ENCODE measurements at regions not wholly inside any gene's neighbourhood (a gene's known extent, or its start where the extent isn't known, plus 50 kb on each side); places are given as distances from the start of the nearest gene placed in this dataset.

- Histone ChIP-seq H3K27me3 (ENCODE audit: control insufficient read depth in 1 of 2, insufficient read depth in 2 of 2, low read length in 2 of 2) (no peaks in the 10 kb centered on the region), H3K4me3 (ENCODE audit: low read depth in 1 of 2, low read length in 2 of 2) (no peak overlapping the region), H3K36me3 (ENCODE audit: control insufficient read depth in 2 of 2, insufficient read depth in 2 of 2, low read length in 1 of 2) (no peaks in the 10 kb centered on the region), H3K9me3 (ENCODE audit: control insufficient read depth in 2 of 2, insufficient read depth in 1 of 2, low read depth in 1 of 2, low read length in 1 of 2) (no peaks in the 10 kb centered on the region), H3K4me1 (ENCODE audit: control insufficient read depth in 2 of 2, insufficient read depth in 2 of 2, low read length in 1 of 2) (no peaks in the 10 kb centered on the region), H3K27ac (ENCODE audit: low read depth in 2 of 2, low read length in 1 of 2) (no peak overlapping the region)
- 84 to 95% methylated on average over 14 of the region's 14 CpGs for WGBS, 2 donors
These were observed 804.9 kb upstream of the SALL3 start for GRCh38 chr18:78174737-78175136.

DNA sequence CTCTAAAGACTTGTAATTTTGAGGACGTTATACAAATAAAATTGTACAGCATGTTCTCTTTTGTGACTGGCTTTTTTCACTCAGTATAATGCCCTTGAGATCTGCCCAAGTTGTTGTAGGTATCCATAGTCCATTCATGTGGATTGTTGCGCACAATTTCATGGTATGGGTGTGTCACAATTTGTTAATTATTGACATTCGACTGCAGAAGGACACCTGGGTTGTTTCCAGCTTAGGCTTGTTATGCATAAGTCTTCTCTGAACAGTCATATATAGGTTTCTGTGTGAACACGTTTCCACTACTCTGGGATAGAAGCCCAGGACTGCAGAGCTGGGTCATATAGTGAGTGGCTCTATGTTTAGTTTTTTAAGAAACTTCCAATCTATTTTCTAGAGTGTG lies 800.8 kb upstream of the SALL3 start:
- WGBS, 2 donors, result 48 to 59% methylated on average over 4 of the region's 4 CpGs
- Histone ChIP-seq H3K36me3 (ENCODE audit: control insufficient read depth in 2 of 2, insufficient read depth in 2 of 2, low read length in 1 of 2) (no peaks in the 10 kb centered on the region), H3K9me3 (ENCODE audit: control insufficient read depth in 2 of 2, insufficient read depth in 1 of 2, low read depth in 1 of 2, low read length in 1 of 2) (no peaks in the 10 kb centered on the region), H3K4me3 (ENCODE audit: low read depth in 1 of 2, low read length in 2 of 2) (no peak overlapping the region), H3K27me3 (ENCODE audit: control insufficient read depth in 1 of 2, insufficient read depth in 2 of 2, low read length in 2 of 2) (no peaks in the 10 kb centered on the region), H3K27ac (ENCODE audit: low read depth in 2 of 2, low read length in 1 of 2) (no peak overlapping the region), H3K4me1 (ENCODE audit: control insufficient read depth in 2 of 2, insufficient read depth in 2 of 2, low read length in 1 of 2) (no peaks in the 10 kb centered on the region)

- WGBS, 2 donors, result 83 to 86% methylated on average over 12 of the region's 12 CpGs
- Histone ChIP-seq H3K27ac (ENCODE audit: low read depth in 2 of 2, low read length in 1 of 2) (no peak overlapping the region), H3K9me3 (ENCODE audit: control insufficient read depth in 2 of 2, insufficient read depth in 1 of 2, low read depth in 1 of 2, low read length in 1 of 2) (no peaks in the 10 kb centered on the region), H3K4me1 (ENCODE audit: control insufficient read depth in 2 of 2, insufficient read depth in 2 of 2, low read length in 1 of 2) (no peaks in the 10 kb centered on the region), H3K27me3 (ENCODE audit: control insufficient read depth in 1 of 2, insufficient read depth in 2 of 2, low read length in 2 of 2) (no peaks in the 10 kb centered on the region), H3K4me3 (ENCODE audit: low read depth in 1 of 2, low read length in 2 of 2) (no peak overlapping the region), H3K36me3 (ENCODE audit: control insufficient read depth in 2 of 2, insufficient read depth in 2 of 2, low read length in 1 of 2) (no peaks in the 10 kb centered on the region)
These were observed 798.9 kb upstream of the SALL3 start for GRCh38 chr18:78180741-78181140.

- Histone ChIP-seq H3K4me1 (ENCODE audit: control insufficient read depth in 2 of 2, insufficient read depth in 2 of 2, low read length in 1 of 2) (no peaks in the 10 kb centered on the region), H3K9me3 (ENCODE audit: control insufficient read depth in 2 of 2, insufficient read depth in 1 of 2, low read depth in 1 of 2, low read length in 1 of 2) (no peaks in the 10 kb centered on the region)
These were observed 795.8 kb upstream of the SALL3 start for GRCh38 chr18:78183815-78184214.

GRCh38 chr18:78191276-78191675 lies 788.3 kb upstream of the SALL3 start:
- no peaks in the 10 kb centered on the region for H3K36me3 ChIP-seq (ENCODE audit: control insufficient read depth in 2 of 2, insufficient read depth in 2 of 2, low read length in 1 of 2)
- no peak overlapping the region for H3K4me3 ChIP-seq (ENCODE audit: low read depth in 1 of 2, low read length in 2 of 2)
- H3K9me3 ChIP-seq (ENCODE audit: control insufficient read depth in 2 of 2, insufficient read depth in 1 of 2, low read depth in 1 of 2, low read length in 1 of 2), result peaks cover 0 to 2% of the 10 kb centered on the region in 2 donors
- no peaks in the 10 kb centered on the region for H3K27me3 ChIP-seq (ENCODE audit: control insufficient read depth in 1 of 2, insufficient read depth in 2 of 2, low read length in 2 of 2)
- no peaks in the 10 kb centered on the region for H3K4me1 ChIP-seq (ENCODE audit: control insufficient read depth in 2 of 2, insufficient read depth in 2 of 2, low read length in 1 of 2)
- H3K27ac ChIP-seq (ENCODE audit: low read depth in 2 of 2, low read length in 1 of 2), result no peak overlapping the region
- 63 to 66% methylated on average over 4 of the region's 4 CpGs for WGBS, 2 donors

More at GRCh38 chr18:78183815-78184214, 795.8 kb upstream of the SALL3 start:
- no peak overlapping the region for H3K27ac ChIP-seq (ENCODE audit: low read depth in 2 of 2, low read length in 1 of 2)
- H3K27me3 ChIP-seq (ENCODE audit: control insufficient read depth in 1 of 2, insufficient read depth in 2 of 2, low read length in 2 of 2), result no peaks in the 10 kb centered on the region
- no peaks in the 10 kb centered on the region for H3K36me3 ChIP-seq (ENCODE audit: control insufficient read depth in 2 of 2, insufficient read depth in 2 of 2, low read length in 1 of 2)
- no peak overlapping the region for H3K4me3 ChIP-seq (ENCODE audit: low read depth in 1 of 2, low read length in 2 of 2)

GRCh38 chr18:78192054-78192453 lies 787.6 kb upstream of the SALL3 start:
- Histone ChIP-seq H3K9me3 (ENCODE audit: control insufficient read depth in 2 of 2, insufficient read depth in 1 of 2, low read depth in 1 of 2, low read length in 1 of 2) (peaks cover 0 to 2% of the 10 kb centered on the region in 2 donors), H3K4me3 (ENCODE audit: low read depth in 1 of 2, low read length in 2 of 2) (no peak overlapping the region), H3K27me3 (ENCODE audit: control insufficient read depth in 1 of 2, insufficient read depth in 2 of 2, low read length in 2 of 2) (no peaks in the 10 kb centered on the region), H3K27ac (ENCODE audit: low read depth in 2 of 2, low read length in 1 of 2) (no peak overlapping the region), H3K4me1 (ENCODE audit: control insufficient read depth in 2 of 2, insufficient read depth in 2 of 2, low read length in 1 of 2) (no peaks in the 10 kb centered on the region), H3K36me3 (ENCODE audit: control insufficient read depth in 2 of 2, insufficient read depth in 2 of 2, low read length in 1 of 2) (no peaks in the 10 kb centered on the region)
- 5 to 14% methylated on average over 1 of the region's 1 CpG for WGBS, 2 donors

- Histone ChIP-seq H3K27me3 (ENCODE audit: control insufficient read depth in 1 of 2, insufficient read depth in 2 of 2, low read length in 2 of 2) (no peaks in the 10 kb centered on the region), H3K27ac (ENCODE audit: low read depth in 2 of 2, low read length in 1 of 2) (no peak overlapping the region), H3K4me3 (ENCODE audit: low read depth in 1 of 2, low read length in 2 of 2) (no peak overlapping the region), H3K36me3 (ENCODE audit: control insufficient read depth in 2 of 2, insufficient read depth in 2 of 2, low read length in 1 of 2) (no peaks in the 10 kb centered on the region), H3K9me3 (ENCODE audit: control insufficient read depth in 2 of 2, insufficient read depth in 1 of 2, low read depth in 1 of 2, low read length in 1 of 2) (peaks cover 0 to 2% of the 10 kb centered on the region in 2 donors), H3K4me1 (ENCODE audit: control insufficient read depth in 2 of 2, insufficient read depth in 2 of 2, low read length in 1 of 2) (no peaks in the 10 kb centered on the region)
- 80 to 86% methylated on average over 2 of the region's 2 CpGs for WGBS, 2 donors
These were observed 783.3 kb upstream of the SALL3 start for GRCh38 chr18:78196280-78196679.

DNA sequence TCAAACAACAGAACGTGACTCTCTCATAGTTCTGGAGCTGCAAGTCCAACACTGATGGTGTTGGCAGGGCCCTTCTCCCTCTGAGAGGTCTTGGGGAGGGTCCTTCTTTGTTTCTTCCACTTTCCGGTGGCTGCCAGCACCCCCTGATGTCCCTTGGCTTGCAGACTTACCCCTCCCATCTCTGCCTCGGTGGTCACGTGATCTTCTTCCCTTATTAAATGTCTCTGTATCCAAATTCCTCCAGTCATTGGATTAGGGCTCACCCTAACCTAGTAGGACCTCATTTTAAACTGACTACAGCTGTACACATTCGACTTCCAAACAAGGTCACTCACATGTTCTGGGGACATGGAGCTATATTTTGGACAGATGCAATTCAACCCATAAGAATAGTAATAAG lies 780.6 kb upstream of the SALL3 start:
- Histone ChIP-seq H3K9me3 (ENCODE audit: control insufficient read depth in 2 of 2, insufficient read depth in 1 of 2, low read depth in 1 of 2, low read length in 1 of 2) (peaks cover 0 to 2% of the 10 kb centered on the region in 2 donors), H3K27ac (ENCODE audit: low read depth in 2 of 2, low read length in 1 of 2) (no peak overlapping the region), H3K4me3 (ENCODE audit: low read depth in 1 of 2, low read length in 2 of 2) (no peak overlapping the region), H3K27me3 (ENCODE audit: control insufficient read depth in 1 of 2, insufficient read depth in 2 of 2, low read length in 2 of 2) (no peaks in the 10 kb centered on the region), H3K36me3 (ENCODE audit: control insufficient read depth in 2 of 2, insufficient read depth in 2 of 2, low read length in 1 of 2) (no peaks in the 10 kb centered on the region), H3K4me1 (ENCODE audit: control insufficient read depth in 2 of 2, insufficient read depth in 2 of 2, low read length in 1 of 2) (no peaks in the 10 kb centered on the region)
- WGBS, 2 donors, result 64 to 70% methylated on average over 5 of the region's 5 CpGs

GRCh38 chr18:78199611-78200010 lies 780.0 kb upstream of the SALL3 start:
- no peaks in the 10 kb centered on the region for H3K27me3 ChIP-seq (ENCODE audit: control insufficient read depth in 1 of 2, insufficient read depth in 2 of 2, low read length in 2 of 2)
- H3K4me1 ChIP-seq (ENCODE audit: control insufficient read depth in 2 of 2, insufficient read depth in 2 of 2, low read length in 1 of 2), result no peaks in the 10 kb centered on the region
- H3K4me3 ChIP-seq (ENCODE audit: low read depth in 1 of 2, low read length in 2 of 2), result no peak overlapping the region
- no peaks in the 10 kb centered on the region for H3K36me3 ChIP-seq (ENCODE audit: control insufficient read depth in 2 of 2, insufficient read depth in 2 of 2, low read length in 1 of 2)
- no peaks in the 10 kb centered on the region for H3K9me3 ChIP-seq (ENCODE audit: control insufficient read depth in 2 of 2, insufficient read depth in 1 of 2, low read depth in 1 of 2, low read length in 1 of 2)
- H3K27ac ChIP-seq (ENCODE audit: low read depth in 2 of 2, low read length in 1 of 2), result no peak overlapping the region
- WGBS, 2 donors, result 69 to 70% methylated on average over 4 of the region's 4 CpGs

DNA sequence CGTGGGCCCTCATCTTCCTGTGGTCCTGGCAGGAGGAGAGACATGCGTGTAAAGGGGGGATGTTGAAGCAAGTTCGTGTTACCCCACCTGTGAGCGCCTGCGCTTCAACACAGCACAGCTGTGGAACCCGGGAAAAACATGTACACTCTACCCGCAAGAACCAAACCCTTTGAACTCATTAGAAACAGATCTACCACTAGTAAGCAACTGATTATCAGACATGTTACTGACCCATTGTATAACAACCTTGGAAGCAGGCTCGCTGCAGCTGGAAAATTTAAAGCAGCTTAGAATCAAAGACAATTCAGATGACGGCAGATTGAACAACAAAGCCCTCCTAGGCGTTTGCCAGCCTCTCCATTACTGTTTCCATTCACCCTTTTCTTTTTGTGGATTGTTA lies 771.7 kb upstream of the SALL3 start:
- WGBS, 2 donors, result 58 to 59% methylated on average over 10 of the region's 10 CpGs
- Histone ChIP-seq H3K27me3 (ENCODE audit: control insufficient read depth in 1 of 2, insufficient read depth in 2 of 2, low read length in 2 of 2) (no peaks in the 10 kb centered on the region), H3K4me1 (ENCODE audit: control insufficient read depth in 2 of 2, insufficient read depth in 2 of 2, low read length in 1 of 2) (no peaks in the 10 kb centered on the region), H3K4me3 (ENCODE audit: low read depth in 1 of 2, low read length in 2 of 2) (no peak overlapping the region), H3K9me3 (ENCODE audit: control insufficient read depth in 2 of 2, insufficient read depth in 1 of 2, low read depth in 1 of 2, low read length in 1 of 2) (no peaks in the 10 kb centered on the region), H3K27ac (ENCODE audit: low read depth in 2 of 2, low read length in 1 of 2) (no peak overlapping the region), H3K36me3 (ENCODE audit: control insufficient read depth in 2 of 2, insufficient read depth in 2 of 2, low read length in 1 of 2) (no peaks in the 10 kb centered on the region)
